Gastrocnemius medialis (tissue), 4 donors: ENCODE measurements at regions not wholly inside any gene's neighbourhood (a gene's known extent, or its start where the extent isn't known, plus 50 kb on each side); places are given as distances from the start of the nearest gene placed in this dataset.

Source experiments
- POLR2A ChIP-seq, 2 donors: fragments of 450-650 bp; IDR thresholded peaks; one replicate each; pipeline ENCODE4 v1.6.1; 2017; ENCODE audit warnings: antibody characterized with exemption in 2 of 2, mild to moderate bottlenecking in 2 of 2, moderate library complexity in 2 of 2
- TF ChIP-seq, protein P1 (sequence below), 5 experiments: fragments of 450-650 bp in 3 of 5; fragments of 200-600 bp in 2 of 5; sonication (generic) in 2 of 5; IDR thresholded peaks in 4 of 5; conservative IDR thresholded peaks in 1 of 5; 1 replicate in 4 of 5; 2 replicates in 1 of 5; pipeline ENCODE4 v1.5.1; 2016 to 2019; ENCODE audit warnings: antibody characterized with exemption in 5 of 5, mild to moderate bottlenecking in 3 of 5, moderate library complexity in 3 of 5

DNA sequence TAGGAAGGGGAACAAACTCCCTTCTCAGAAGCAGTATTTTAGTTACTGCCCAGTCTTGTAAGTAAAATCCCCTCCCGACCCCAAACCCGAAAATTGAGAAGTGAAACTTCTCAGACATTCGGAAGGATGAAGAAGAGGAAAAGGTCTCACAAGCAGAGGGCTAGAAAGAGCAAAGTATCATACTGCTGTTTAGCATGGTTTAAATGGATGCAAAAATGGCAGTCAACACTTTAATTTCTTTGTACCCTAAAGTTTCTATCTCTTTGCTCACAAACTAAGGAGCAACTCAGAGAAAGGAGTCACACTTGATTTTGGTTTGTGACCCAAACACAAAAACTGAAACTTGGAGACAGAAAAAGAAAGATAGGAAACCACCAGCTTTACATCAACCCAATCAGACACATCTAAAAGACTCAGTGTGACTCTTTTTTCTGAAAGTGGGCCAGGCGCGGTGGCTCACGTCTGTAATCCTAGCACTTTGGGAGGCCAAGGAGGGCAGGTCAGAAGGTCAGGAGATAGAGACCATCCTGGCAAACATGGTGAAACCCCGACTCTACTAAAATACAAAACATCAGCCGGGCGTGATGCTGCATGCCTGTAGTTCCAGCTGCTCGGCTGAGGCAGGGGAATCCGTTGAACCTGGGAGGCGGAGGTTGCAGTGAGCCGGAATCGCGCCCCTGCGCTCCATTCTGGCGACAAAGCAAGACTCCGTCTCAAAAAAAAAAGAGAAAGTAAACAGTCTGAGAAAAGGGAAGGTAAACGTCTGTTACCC is 63.2 kb upstream of the ATP11B start:
- TF ChIP-seq, protein P1, sequence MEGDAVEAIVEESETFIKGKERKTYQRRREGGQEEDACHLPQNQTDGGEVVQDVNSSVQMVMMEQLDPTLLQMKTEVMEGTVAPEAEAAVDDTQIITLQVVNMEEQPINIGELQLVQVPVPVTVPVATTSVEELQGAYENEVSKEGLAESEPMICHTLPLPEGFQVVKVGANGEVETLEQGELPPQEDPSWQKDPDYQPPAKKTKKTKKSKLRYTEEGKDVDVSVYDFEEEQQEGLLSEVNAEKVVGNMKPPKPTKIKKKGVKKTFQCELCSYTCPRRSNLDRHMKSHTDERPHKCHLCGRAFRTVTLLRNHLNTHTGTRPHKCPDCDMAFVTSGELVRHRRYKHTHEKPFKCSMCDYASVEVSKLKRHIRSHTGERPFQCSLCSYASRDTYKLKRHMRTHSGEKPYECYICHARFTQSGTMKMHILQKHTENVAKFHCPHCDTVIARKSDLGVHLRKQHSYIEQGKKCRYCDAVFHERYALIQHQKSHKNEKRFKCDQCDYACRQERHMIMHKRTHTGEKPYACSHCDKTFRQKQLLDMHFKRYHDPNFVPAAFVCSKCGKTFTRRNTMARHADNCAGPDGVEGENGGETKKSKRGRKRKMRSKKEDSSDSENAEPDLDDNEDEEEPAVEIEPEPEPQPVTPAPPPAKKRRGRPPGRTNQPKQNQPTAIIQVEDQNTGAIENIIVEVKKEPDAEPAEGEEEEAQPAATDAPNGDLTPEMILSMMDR (IDR thresholded peaks at IDR 0.05 in 4 of 5, conservative IDR thresholded peaks at IDR 0.05 in 1 of 5), result no peak
- no peak for TF ChIP-seq POLR2A (IDR thresholded peaks at IDR 0.05)
